Ovary (tissue), 7 donors: ENCODE measurements at regions not wholly inside any gene's neighbourhood (a gene's known extent, or its start where the extent isn't known, plus 50 kb on each side); places are given as distances from the start of the nearest gene placed in this dataset.

ENCODE experiments used
- DNase-seq, 5 donors: peaks; one replicate each; pipeline ENCODE4 v3.0.0-alpha.2; 2019 to 2020
- H3K27ac ChIP-seq, 2 donors: fragments of 200-600 bp; one replicate each; pipeline versions ENCODE4 v1.5.1 to v1.8.0; 2019 to 2022
- H3K27me3 ChIP-seq: fragments of 200-600 bp; one replicate; pipeline ENCODE4 v1.8.0; 2022
- H3K36me3 ChIP-seq: fragments of 200-600 bp; sonication (generic); one replicate; pipeline ENCODE4 v1.5.1; 2019
- H3K4me1 ChIP-seq: one replicate; pipeline ENCODE4 v1.8.1; 2013; ENCODE audit warnings: mild to moderate bottlenecking, moderate library complexity; ENCODE audit not compliant: insufficient read depth
- H3K4me3 ChIP-seq: fragments of 200-600 bp; sonication (generic); one replicate; pipeline ENCODE4 v1.5.1; 2017
- H3K9me3 ChIP-seq, 2 donors: fragments of 200-600 bp in 1 of 2; sonication (generic) in 1 of 2; one replicate each; pipeline versions ENCODE4 v1.5.1 to v1.8.1; 2013 to 2019; ENCODE audit warnings: mild to moderate bottlenecking in 1 of 2, moderate library complexity in 1 of 2
- EP300 ChIP-seq: sonication (generic); formaldehyde crosslinking; IDR thresholded peaks from one replicate; pipeline ENCODE4 v1.6.1; 2017; ENCODE audit warnings: antibody characterized with exemption
- POLR2A ChIP-seq: fragments of 450-650 bp; IDR thresholded peaks from one replicate; pipeline ENCODE4 v1.6.1; 2017; ENCODE audit warnings: antibody characterized with exemption, mild to moderate bottlenecking, moderate library complexity
- WGBS, 3 donors: extraction: QIAGEN DNeasy Blood & Tissue Kit in 1 of 3; methylation state at CpG; one replicate each; pipeline versions ENCODE4 v1.1.5 to v1.1.7; 2013 to 2017; 5-methylcytosine and 5-hydroxymethylcytosine counted together
- intact Hi-C, 4 donors: fragments of 100-400 bp; cut with DNase I; formaldehyde crosslinking; loops; one replicate each; pipeline versions ENCODE4 v1.11.0 to v1.15.1; 2022 to 2023
- TF ChIP-seq, protein P1 (sequence below), 3 donors: fragments of 450-650 bp in 2 of 3; fragments of 200-600 bp in 1 of 3; IDR thresholded peaks; one replicate each; pipeline versions ENCODE4 v1.5.1 to v1.8.0; 2016 to 2022; ENCODE audit warnings: antibody characterized with exemption in 3 of 3, mild to moderate bottlenecking in 1 of 3
- donor health status: DM: no; HTN: no; CAD: no; lungs with moderate emphysema.
- donor health status: DM: no; HTN: no; CAD: no.
- donor health status: Bipolar disorder and iron deficiency.
- donor health status: DM: no; HTN: no; CAD: no.
- donor health status: DM: yes; HTN: yes; CAD: no.

DNA sequence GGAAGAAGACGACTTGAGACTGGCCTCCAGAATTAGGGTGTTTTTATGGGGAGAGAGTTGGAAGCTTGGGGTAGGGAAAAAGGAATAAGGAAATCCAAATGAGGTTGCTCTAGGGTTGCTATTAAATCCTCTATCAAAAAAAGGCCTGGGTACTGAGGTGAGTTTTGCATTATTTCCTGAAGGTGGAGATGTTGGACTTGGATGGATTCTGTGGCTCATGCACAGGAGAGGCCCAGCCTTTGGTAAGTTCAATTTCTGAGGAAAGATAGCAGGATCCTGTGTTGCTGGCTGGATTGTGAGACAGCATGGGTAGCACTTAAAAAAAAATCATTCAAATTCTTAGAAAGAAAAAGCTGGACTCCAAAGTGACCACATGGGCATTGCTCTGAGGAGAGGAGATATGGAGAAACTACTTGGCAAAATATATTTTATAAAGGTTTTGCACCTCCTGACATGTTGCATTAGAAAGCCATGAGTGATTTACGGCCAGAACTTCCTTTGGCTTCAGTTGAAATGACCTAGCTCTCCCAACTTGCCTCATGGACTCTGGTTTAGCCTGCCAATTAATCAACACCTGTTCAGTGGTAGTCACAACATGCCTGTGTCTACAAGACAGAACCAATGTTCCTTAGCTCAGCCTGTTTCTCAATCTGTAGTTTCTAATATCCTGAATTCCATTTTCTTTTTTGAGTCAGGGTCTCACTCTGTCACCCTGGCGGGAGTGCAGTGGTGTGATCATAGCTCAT is 152.1 kb upstream of the RALGAPA2 start:
- WGBS, 3 donors: 63 to 67% (median 67%) methylated on average over 3 of the region's 3 CpGs
- no peak for TF ChIP-seq POLR2A
- TF ChIP-seq, protein P1, sequence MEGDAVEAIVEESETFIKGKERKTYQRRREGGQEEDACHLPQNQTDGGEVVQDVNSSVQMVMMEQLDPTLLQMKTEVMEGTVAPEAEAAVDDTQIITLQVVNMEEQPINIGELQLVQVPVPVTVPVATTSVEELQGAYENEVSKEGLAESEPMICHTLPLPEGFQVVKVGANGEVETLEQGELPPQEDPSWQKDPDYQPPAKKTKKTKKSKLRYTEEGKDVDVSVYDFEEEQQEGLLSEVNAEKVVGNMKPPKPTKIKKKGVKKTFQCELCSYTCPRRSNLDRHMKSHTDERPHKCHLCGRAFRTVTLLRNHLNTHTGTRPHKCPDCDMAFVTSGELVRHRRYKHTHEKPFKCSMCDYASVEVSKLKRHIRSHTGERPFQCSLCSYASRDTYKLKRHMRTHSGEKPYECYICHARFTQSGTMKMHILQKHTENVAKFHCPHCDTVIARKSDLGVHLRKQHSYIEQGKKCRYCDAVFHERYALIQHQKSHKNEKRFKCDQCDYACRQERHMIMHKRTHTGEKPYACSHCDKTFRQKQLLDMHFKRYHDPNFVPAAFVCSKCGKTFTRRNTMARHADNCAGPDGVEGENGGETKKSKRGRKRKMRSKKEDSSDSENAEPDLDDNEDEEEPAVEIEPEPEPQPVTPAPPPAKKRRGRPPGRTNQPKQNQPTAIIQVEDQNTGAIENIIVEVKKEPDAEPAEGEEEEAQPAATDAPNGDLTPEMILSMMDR (IDR thresholded peaks at IDR 0.05): no peak
- no peak for TF ChIP-seq EP300
- no peaks in the 10 kb centered on the region for H3K4me1 ChIP-seq
- DNase-seq: no peak
- no peaks in the 10 kb centered on the region for H3K9me3 ChIP-seq
- H3K36me3 ChIP-seq: no peaks in the 10 kb centered on the region
- H3K4me3 ChIP-seq: no peak overlapping the region
- H3K27me3 ChIP-seq: no peaks in the 10 kb centered on the region
- intact Hi-C loops: loop anchor here (5.0 to 10.0 kb wide), 3 partner anchors 370 to 643 kb away; no protein-coding TSS in a partner anchor
- no peak overlapping the region for H3K27ac ChIP-seq

DNA sequence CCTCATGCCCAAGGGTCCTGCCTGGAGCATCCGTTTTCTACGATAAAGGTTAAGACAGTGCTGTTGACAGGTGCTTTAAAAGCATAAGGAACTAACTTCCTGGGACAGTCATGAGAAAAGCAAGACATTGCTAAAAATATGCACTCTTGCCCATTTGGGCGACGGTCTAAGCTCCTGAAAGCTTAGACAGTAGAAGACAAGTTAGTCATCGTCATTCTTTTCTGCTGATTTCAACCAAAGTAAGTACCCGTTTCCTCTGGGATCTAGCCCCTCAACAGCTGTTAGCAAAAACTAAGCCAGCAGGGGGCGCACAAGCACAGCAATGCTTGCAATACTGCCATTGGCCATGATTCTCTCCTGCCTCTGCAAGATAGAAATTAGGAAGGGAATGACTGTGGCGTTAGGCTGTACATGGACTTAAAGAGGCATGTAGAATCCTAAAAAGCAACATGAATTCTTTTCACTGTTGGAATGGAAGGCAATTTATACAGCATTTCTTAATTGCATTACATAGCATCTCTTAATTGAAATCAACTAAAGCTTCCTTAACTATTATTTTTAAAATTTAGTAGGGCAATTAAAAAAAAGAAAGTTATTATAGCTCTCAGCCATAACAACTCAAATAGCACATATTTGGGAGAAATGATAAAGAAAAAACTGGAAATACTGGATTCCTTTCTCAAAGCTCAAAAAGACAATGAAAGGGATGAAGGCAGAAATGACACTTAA is 147.8 kb upstream of the RALGAPA2 start:
- H3K27ac ChIP-seq: no peak overlapping the region
- DNase-seq: peak; percentile 69 to 87 (median 81)
- 17 to 21% (median 17%) methylated on average over 8 of the region's 8 CpGs for WGBS, 3 donors
- no peaks in the 10 kb centered on the region for H3K9me3 ChIP-seq
- no peak for TF ChIP-seq POLR2A
- TF ChIP-seq, protein P1 (IDR thresholded peaks at IDR 0.05): peak; percentile 34 to 72 (median 63)
- no peaks in the 10 kb centered on the region for H3K4me1 ChIP-seq
- H3K4me3 ChIP-seq: no peak overlapping the region
- intact Hi-C loops: loop anchor here (5.0 to 10.0 kb wide), 3 partner anchors 375 to 647 kb away; no protein-coding TSS in a partner anchor
- H3K36me3 ChIP-seq: no peaks in the 10 kb centered on the region
- no peaks in the 10 kb centered on the region for H3K27me3 ChIP-seq

DNA sequence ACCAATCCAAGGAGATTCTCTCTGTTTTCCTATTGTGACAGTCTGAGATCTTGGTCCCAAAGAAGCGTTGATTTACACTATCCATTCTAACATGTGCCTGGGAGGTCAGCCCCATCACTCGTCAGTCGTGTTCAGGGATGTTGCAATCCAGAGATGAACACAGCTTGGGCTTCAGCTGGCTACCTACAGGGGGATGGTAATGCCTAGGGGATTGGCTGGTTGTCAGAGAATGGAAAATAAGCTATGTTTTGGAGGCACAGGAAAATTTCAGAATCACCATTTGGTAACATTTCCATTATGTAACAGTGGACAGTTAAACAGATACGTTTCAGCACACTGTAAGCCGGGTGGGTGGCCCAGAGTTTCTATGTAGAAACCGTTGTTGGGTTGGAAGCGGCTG is 147.1 kb upstream of the RALGAPA2 start:
- Histone ChIP-seq H3K9me3 (no peaks in the 10 kb centered on the region), H3K27ac (no peak overlapping the region), H3K27me3 (no peaks in the 10 kb centered on the region), H3K4me1 (no peaks in the 10 kb centered on the region), H3K36me3 (no peaks in the 10 kb centered on the region), H3K4me3 (no peak overlapping the region)
- WGBS, 3 donors: 54 to 65% (median 56%) methylated on average over 7 of the region's 7 CpGs
- no peak for DNase-seq
- no peak for TF ChIP-seq POLR2A
- TF ChIP-seq, protein P1 (IDR thresholded peaks at IDR 0.05): no peak
- TF ChIP-seq EP300: no peak
- intact Hi-C loops: no loop called here

DNA sequence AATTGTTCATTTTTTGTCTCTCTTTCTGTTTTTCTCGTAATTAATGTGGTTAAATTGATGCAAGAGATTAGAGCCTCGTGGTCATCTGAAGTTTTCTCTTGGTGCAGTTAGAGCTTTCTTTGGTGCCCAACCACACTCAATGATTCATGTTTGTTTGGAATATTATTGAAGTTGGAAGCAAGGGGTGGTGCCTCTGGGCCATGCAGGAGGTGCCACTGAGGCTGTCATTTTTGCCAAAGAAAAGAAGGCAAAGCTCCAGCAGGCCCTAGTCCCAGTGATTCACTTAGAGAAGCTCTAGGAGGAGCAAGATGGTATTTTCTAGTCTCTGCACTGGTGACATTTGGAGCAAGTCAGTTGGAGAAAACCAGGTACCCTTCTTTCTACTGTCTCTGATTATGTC is 144.5 kb upstream of the RALGAPA2 start:
- TF ChIP-seq POLR2A (no peak), EP300 (no peak)
- TF ChIP-seq, protein P1 (IDR thresholded peaks at IDR 0.05): no peak
- H3K9me3 ChIP-seq: no peaks in the 10 kb centered on the region
- WGBS, 3 donors: 42 to 62% (median 52%) methylated on average over 2 of the region's 2 CpGs
- no peak overlapping the region for H3K4me3 ChIP-seq
- no peak for DNase-seq
- intact Hi-C loops: no loop called here
- H3K27me3 ChIP-seq: no peaks in the 10 kb centered on the region
- no peaks in the 10 kb centered on the region for H3K36me3 ChIP-seq
- no peak overlapping the region for H3K27ac ChIP-seq
- no peaks in the 10 kb centered on the region for H3K4me1 ChIP-seq
